GM12865 (cell line): ENCODE measurements at regions not wholly inside any gene's neighbourhood (a gene's known extent, or its start where the extent isn't known, plus 50 kb on each side); places are given as distances from the start of the nearest gene placed in this dataset.

Experiments
- DNase-seq: peaks from one replicate; pipeline ENCODE4 v3.0.0; 2010; ENCODE audit warnings: low read depth
- H3K4me3 ChIP-seq: 2 replicates; pipeline ENCODE4 v1.5.1; 2011; ENCODE audit warnings: mild to moderate bottlenecking, low read depth, low read length, control low read depth
- TF ChIP-seq, protein P1 (sequence below): IDR thresholded peaks from 2 replicates; pipeline ENCODE4 v1.5.1; 2011; ENCODE audit warnings: low read length, control low read depth, low read depth, inconsistent platforms; ENCODE audit not compliant: insufficient read depth; ENCODE audit errors: missing control alignments

DNA sequence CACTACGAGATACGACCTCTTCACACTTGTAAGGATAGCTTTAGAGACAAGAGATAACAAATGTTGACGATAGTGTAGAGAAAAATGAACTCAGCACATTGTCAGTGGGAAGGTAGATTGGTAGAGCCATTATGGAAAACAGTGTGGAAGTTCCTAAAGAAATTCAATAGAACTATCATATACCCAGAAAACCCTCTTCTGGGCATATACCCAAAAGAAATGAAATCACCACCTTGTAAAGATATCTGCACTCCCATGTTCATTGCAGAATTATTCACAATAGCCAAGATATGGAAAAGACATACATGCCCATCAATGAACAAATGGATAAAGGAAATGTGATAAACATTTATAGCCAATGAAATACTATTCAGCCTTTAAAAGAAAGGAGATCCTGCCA is 499.8 kb upstream of the TBX3 start:
- no peak overlapping the region for H3K4me3 ChIP-seq
- TF ChIP-seq, protein P1, sequence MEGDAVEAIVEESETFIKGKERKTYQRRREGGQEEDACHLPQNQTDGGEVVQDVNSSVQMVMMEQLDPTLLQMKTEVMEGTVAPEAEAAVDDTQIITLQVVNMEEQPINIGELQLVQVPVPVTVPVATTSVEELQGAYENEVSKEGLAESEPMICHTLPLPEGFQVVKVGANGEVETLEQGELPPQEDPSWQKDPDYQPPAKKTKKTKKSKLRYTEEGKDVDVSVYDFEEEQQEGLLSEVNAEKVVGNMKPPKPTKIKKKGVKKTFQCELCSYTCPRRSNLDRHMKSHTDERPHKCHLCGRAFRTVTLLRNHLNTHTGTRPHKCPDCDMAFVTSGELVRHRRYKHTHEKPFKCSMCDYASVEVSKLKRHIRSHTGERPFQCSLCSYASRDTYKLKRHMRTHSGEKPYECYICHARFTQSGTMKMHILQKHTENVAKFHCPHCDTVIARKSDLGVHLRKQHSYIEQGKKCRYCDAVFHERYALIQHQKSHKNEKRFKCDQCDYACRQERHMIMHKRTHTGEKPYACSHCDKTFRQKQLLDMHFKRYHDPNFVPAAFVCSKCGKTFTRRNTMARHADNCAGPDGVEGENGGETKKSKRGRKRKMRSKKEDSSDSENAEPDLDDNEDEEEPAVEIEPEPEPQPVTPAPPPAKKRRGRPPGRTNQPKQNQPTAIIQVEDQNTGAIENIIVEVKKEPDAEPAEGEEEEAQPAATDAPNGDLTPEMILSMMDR = no peak
- no peak for DNase-seq

DNA sequence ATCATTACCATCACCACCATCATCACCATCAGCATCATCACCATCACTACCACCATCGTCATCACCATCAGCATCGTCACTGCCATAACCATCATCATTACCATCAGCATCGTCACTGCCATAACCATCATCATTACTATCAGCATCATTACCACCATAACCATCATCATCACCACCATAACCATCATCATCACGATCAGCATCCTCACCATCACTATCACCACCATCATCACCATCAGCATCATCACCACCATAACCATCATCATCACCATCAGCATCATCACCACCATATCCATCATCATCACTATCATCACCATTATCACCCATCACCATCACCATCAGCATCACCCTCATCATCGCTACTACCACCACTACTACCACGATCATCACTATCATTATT is 493.9 kb upstream of the TBX3 start:
- DNase-seq = no peak
- TF ChIP-seq, protein P1 = no peak

DNA sequence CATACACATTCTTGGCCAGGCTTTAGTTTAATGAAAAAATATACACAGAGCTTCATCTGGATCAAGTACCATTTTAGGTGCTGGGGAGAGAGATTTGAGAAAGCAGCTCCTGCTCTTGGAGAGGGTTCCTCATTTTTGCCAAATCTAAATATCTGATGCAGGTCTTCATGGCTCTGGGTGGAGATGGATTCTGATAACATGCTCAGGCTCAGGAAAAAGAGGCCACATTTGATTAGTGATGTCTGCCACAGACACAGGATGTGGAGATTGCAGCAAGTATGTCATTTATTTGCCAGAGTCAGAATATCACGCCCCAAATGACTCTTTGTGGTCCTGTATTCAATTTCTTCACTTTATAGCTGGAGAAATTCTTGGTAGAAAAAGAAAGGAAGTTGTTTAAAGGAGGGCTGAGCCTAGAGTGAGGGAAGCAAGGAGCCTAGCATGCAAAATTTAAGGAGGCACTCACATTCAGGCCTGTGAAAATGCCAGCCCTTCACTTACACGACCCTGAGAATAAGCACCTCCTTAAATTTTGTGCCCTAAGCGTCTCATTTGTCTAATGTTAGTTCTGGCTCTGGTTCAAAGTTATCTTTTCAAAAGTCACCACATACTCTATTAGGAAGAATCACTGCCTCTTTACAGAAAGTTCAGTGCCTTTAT is 492.9 kb upstream of the TBX3 start:
- no peak for DNase-seq
- TF ChIP-seq, protein P1 = no peak
- H3K4me3 ChIP-seq = no peak overlapping the region

More for the DNA sequence above, 493.9 kb upstream of the TBX3 start:
- no peak overlapping the region for H3K4me3 ChIP-seq

DNA sequence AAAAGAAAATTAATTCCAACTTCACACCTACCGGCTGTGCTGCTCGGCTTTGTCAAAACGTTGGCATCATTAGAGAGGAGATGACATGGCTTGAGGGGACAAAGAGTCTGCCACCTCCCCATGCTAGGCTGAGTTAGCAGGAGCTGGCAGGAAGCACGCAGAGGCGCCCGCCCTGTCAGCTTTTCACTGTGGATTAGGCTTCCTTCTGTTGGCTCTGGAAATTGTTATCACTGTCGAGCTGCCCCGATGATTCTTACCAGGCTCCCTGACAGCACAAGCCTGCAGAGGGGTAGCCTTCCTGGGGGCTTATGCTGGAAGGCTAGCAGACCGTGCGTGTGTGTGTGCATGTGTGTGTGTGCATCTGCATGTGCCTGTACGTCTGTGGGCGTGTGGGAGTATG is 490.9 kb upstream of the TBX3 start:
- H3K4me3 ChIP-seq = no peak overlapping the region
- TF ChIP-seq, protein P1 = no peak
- no peak for DNase-seq

DNA sequence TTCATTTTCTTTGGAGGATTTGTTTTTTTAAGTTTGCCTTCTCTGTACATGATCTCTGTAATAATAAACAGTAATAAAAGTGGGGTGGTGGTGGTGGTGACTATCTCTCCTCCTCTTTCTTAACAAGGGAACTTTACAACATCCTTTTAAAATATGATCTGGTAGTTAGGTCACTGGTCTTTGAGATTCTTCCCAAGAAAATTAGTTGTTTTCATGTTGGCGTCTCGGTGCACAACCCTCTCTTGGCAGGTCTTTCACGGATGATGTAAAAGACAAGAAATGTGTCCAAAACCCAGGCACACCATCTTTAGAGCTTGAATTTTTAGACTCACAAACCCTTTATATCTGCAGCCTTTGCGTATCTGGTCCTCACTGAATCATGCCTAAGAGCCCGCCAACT is 488.5 kb upstream of the TBX3 start:
- DNase-seq = no peak
- TF ChIP-seq, protein P1 = no peak

DNA sequence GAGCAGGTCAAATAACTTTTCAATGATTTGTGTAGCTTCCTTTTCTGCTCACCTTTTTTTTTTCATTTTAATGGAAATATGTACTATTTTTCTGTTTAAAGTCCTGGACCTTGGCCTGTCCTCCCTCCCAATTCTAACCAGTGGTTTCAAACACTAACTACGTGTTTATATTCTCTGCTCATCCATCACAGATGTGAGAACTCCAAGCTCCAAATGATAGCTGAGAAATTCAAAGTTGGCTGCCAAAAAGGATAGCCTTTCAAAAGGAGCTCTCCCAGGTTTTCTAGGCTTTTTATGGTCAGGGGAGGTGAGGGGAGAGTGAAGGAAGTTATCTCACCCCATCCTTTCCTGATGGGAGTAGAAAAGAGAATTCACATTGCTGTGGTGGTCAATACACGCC is 486.0 kb upstream of the TBX3 start:
- H3K4me3 ChIP-seq = no peak overlapping the region
- DNase-seq = no peak
- TF ChIP-seq, protein P1 = no peak

More for the DNA sequence above, 488.5 kb upstream of the TBX3 start:
- H3K4me3 ChIP-seq = no peak overlapping the region
